ENCODE measurements at regions not wholly inside any gene's neighbourhood (a gene's known extent, or its start where the extent isn't known, plus 50 kb on each side); places are given as distances from the start of the nearest gene placed in this dataset.

DNA sequence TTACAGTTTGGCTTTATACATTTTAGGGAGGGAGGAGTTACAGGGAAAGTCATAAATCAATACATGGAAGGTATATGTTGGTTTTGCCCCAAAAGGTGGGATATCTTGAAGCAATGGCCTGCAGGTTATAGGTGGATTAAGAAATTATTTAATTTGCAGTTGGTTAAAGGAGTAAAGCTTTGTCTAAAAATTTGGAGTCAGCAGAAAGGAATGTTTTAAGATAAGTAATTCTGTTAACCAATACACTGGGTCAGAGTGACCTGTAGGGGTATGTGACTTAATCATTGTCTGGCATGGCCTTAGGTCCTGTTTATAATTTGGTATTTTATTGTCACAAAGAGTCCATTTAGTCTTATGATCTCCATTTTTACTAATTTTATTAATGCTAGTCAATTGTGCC is 115.0 kb downstream of the AGTR2 start:
- TF ChIP-seq EZH2 (IDR thresholded peaks at IDR 0.05) (no peak), CTCF (IDR thresholded peaks at IDR 0.05) (no peak)
